T-cell (primary cell): ENCODE measurements at regions not wholly inside any gene's neighbourhood (a gene's known extent, or its start where the extent isn't known, plus 50 kb on each side); places are given as distances from the start of the nearest gene placed in this dataset.

Experiments used
- ATAC-seq, 4 experiments: fragments of 200-7000 bp in 3 of 4; fragments of 150-1000 bp in 1 of 4; cut with Tn5 transposase; replicated peaks in 1 of 4; 1 replicate in 3 of 4; 2 replicates in 1 of 4; pipeline ENCODE4 v1.10.0; 2021; ENCODE audit warnings: moderate library complexity in 3 of 4, mild to moderate bottlenecking in 2 of 4, moderate number of reproducible peaks in 1 of 4
- CTCF ChIA-PET, 2 donors: fragments of 300-600 bp; sonication (Branson Sonifier 250); formaldehyde crosslinking; loops; one replicate each; lab custom pipeline; 2022; ENCODE audit warnings: antibody characterized with exemption in 2 of 2; lab: Charles Lee
- POLR2A ChIA-PET, 2 donors: fragments of 300-600 bp; sonication (Branson Sonifier 250); formaldehyde crosslinking; loops; one replicate each; lab custom pipeline; 2022; ENCODE audit warnings: antibody characterized with exemption in 2 of 2; lab: Charles Lee
- DNase-seq, 35 experiments: peaks; one replicate each; pipeline versions ENCODE4 v3.0.0 to v3.0.0-alpha.2; 2013 to 2023
- H3K27ac ChIP-seq: one replicate; pipeline ENCODE4 v1.5.1; 2013; ENCODE audit warnings: low read length
- H3K27me3 ChIP-seq, 2 experiments: replicated peaks in 1 of 2; 1 replicate in 1 of 2; 2 replicates in 1 of 2; pipeline versions ENCODE4 v1.6.1 to v1.7.0; 2013; ENCODE audit warnings: low read length in 1 of 2, mixed read lengths in 1 of 2; ENCODE audit not compliant: control insufficient read depth in 2 of 2, insufficient read depth in 2 of 2; ENCODE audit errors: extremely low read depth in 1 of 2
- H3K36me3 ChIP-seq, 2 donors: 1 replicate in 1 of 2; 2 replicates in 1 of 2; pipeline versions ENCODE4 v1.6.1 to v1.7.0; 2013; ENCODE audit warnings: low read length in 1 of 2; ENCODE audit not compliant: control insufficient read depth in 2 of 2, insufficient read depth in 1 of 2; ENCODE audit errors: extremely low read depth in 1 of 2
- H3K4me1 ChIP-seq, 2 experiments: 1 replicate in 1 of 2; 2 replicates in 1 of 2; pipeline versions ENCODE4 v1.6.1 to v1.7.0; 2013; ENCODE audit warnings: low read length in 2 of 2, mixed read lengths in 1 of 2; ENCODE audit not compliant: insufficient read depth in 2 of 2, control insufficient read depth in 1 of 2; ENCODE audit errors: extremely low read depth in 1 of 2
- H3K4me3 ChIP-seq, 2 donors: 1 replicate in 1 of 2; 2 replicates in 1 of 2; pipeline versions ENCODE4 v1.5.1 to v1.7.0; 2013; ENCODE audit warnings: mild to moderate bottlenecking in 2 of 2, low read length in 1 of 2, moderate library complexity in 1 of 2; ENCODE audit not compliant: control insufficient read depth in 1 of 2; ENCODE audit errors: extremely low read depth in 1 of 2
- H3K9me3 ChIP-seq: 2 replicates; pipeline ENCODE4 v1.7.0; 2013
- H3K27ac Mint-ChIP-seq, 2 donors: one replicate each; pipeline ENCODE4 v1.8.0; 2020 to 2021; ENCODE audit warnings: mild to moderate bottlenecking in 2 of 2, mixed read lengths in 2 of 2
- H3K27me3 Mint-ChIP-seq, 2 donors: one replicate each; pipeline ENCODE4 v1.8.0; 2021 to 2022; ENCODE audit warnings: mixed read lengths in 2 of 2
- H3K36me3 Mint-ChIP-seq: one replicate; pipeline ENCODE4 v1.8.0; 2021; ENCODE audit warnings: mixed read lengths
- H3K4me1 Mint-ChIP-seq, 3 donors: one replicate each; pipeline ENCODE4 v1.8.0; 2020 to 2022; ENCODE audit warnings: mixed read lengths in 3 of 3, mild to moderate bottlenecking in 1 of 3
- H3K4me3 Mint-ChIP-seq, 3 donors: one replicate each; pipeline ENCODE4 v1.8.0; 2020 to 2022; ENCODE audit warnings: mild to moderate bottlenecking in 3 of 3, mixed read lengths in 3 of 3, moderate library complexity in 3 of 3
- H3K9me3 Mint-ChIP-seq, 3 donors: one replicate each; pipeline ENCODE4 v1.8.0; 2020 to 2022; ENCODE audit warnings: mixed read lengths in 3 of 3
- WGBS: methylation state at CpG from one replicate; pipeline ENCODE4 v1.1.5; 2013; ENCODE audit warnings: missing lambda C conversion rate; ENCODE audit not compliant: insufficient coverage; 5-methylcytosine and 5-hydroxymethylcytosine counted together

GRCh38 chr2:44881856-44882255 lies 59.6 kb upstream of the SIX3 start:
- H3K4me3 ChIP-seq, result no peak overlapping the region
- CTCF ChIA-PET, result no interaction called here
- H3K36me3 ChIP-seq, result no peaks in the 10 kb centered on the region
- no peak overlapping the region for H3K27ac ChIP-seq
- H3K27me3 ChIP-seq, result peaks cover 3 to 23% of the 10 kb centered on the region in 2 experiments
- no peaks in the 10 kb centered on the region for H3K36me3 Mint-ChIP-seq
- no peaks in the 10 kb centered on the region for H3K9me3 Mint-ChIP-seq
- H3K27me3 Mint-ChIP-seq, result peaks cover 0 to 8% of the 10 kb centered on the region in 2 donors
- ATAC-seq (no peak), DNase-seq (no peak)
- no peaks in the 10 kb centered on the region for H3K4me1 ChIP-seq
- H3K4me3 Mint-ChIP-seq, result no peak overlapping the region
- H3K4me1 Mint-ChIP-seq, result no peaks in the 10 kb centered on the region
- POLR2A ChIA-PET, result no interaction called here
- H3K27ac Mint-ChIP-seq, result no peak overlapping the region
- H3K9me3 ChIP-seq, result no peaks in the 10 kb centered on the region

DNA sequence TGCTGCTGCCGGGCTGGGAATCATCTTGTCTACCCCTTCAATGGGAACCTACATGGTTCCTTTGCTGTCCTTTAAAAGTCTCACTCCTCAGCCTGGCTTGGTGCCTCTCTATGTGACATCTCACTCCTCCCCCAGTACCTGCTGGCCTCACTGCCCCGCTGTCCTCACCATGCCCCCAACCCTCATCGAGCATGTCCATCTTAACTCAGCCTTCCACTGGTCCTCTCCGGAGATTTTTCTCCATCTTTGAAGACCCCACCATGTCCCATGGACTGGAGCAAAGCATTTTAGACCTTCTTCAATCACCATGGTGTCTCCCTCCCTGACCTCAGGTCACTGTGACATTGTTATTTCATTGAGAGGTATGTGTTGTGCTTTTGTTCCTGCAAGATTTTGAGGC lies 58.1 kb upstream of the SIX3 start:
- ATAC-seq (no peak), DNase-seq (no peak)
- Histone ChIP-seq H3K9me3 (no peaks in the 10 kb centered on the region), H3K27me3 (peaks cover 3 to 22% of the 10 kb centered on the region in 2 experiments), H3K36me3 (no peaks in the 10 kb centered on the region), H3K27ac (no peak overlapping the region), H3K4me3 (no peak overlapping the region), H3K4me1 (no peaks in the 10 kb centered on the region)
- Mint-ChIP-seq H3K4me1 (no peaks in the 10 kb centered on the region), H3K4me3 (no peak overlapping the region), H3K9me3 (no peaks in the 10 kb centered on the region), H3K36me3 (no peaks in the 10 kb centered on the region), H3K27ac (no peak overlapping the region), H3K27me3 (peaks cover 6 to 14% of the 10 kb centered on the region in 2 donors)
- POLR2A ChIA-PET, result no interaction called here
- CTCF ChIA-PET, result no interaction called here
- WGBS, result 84% methylated on average over 4 of the region's 4 CpGs

GRCh38 chr2:44884231-44884630 lies 57.3 kb upstream of the SIX3 start:
- Histone ChIP-seq H3K36me3 (no peaks in the 10 kb centered on the region), H3K9me3 (no peaks in the 10 kb centered on the region), H3K27ac (no peak overlapping the region), H3K27me3 (peaks cover 3 to 22% of the 10 kb centered on the region in 2 experiments), H3K4me1 (no peaks in the 10 kb centered on the region), H3K4me3 (no peak overlapping the region)
- H3K36me3 Mint-ChIP-seq, result no peaks in the 10 kb centered on the region
- H3K4me3 Mint-ChIP-seq, result no peak overlapping the region
- ChIA-PET CTCF (no interaction called here), POLR2A (no interaction called here)
- peaks cover 6 to 15% of the 10 kb centered on the region in 2 donors for H3K27me3 Mint-ChIP-seq
- DNase-seq (no peak), ATAC-seq (no peak)
- H3K4me1 Mint-ChIP-seq, result no peaks in the 10 kb centered on the region
- 92% methylated on average over 3 of the region's 3 CpGs for WGBS
- no peaks in the 10 kb centered on the region for H3K9me3 Mint-ChIP-seq
- H3K27ac Mint-ChIP-seq, result no peak overlapping the region

- Mint-ChIP-seq H3K27me3 (peaks cover 6 to 13% of the 10 kb centered on the region in 2 donors), H3K36me3 (no peaks in the 10 kb centered on the region), H3K4me1 (no peaks in the 10 kb centered on the region), H3K4me3 (no peak overlapping the region), H3K9me3 (no peaks in the 10 kb centered on the region), H3K27ac (no peak overlapping the region)
- 86% methylated on average over 1 of the region's 3 CpGs for WGBS
- CTCF ChIA-PET, result no interaction called here
- DNase-seq (no peak), ATAC-seq (no peak)
- H3K4me3 ChIP-seq, result no peak overlapping the region
- peaks cover 3 to 22% of the 10 kb centered on the region in 2 experiments for H3K27me3 ChIP-seq
- no peak overlapping the region for H3K27ac ChIP-seq
- no peaks in the 10 kb centered on the region for H3K36me3 ChIP-seq
- H3K4me1 ChIP-seq, result no peaks in the 10 kb centered on the region
- H3K9me3 ChIP-seq, result no peaks in the 10 kb centered on the region
- POLR2A ChIA-PET, result no interaction called here
Measured at GRCh38 chr2:44884677-44885076, 56.8 kb upstream of the SIX3 start.

DNA sequence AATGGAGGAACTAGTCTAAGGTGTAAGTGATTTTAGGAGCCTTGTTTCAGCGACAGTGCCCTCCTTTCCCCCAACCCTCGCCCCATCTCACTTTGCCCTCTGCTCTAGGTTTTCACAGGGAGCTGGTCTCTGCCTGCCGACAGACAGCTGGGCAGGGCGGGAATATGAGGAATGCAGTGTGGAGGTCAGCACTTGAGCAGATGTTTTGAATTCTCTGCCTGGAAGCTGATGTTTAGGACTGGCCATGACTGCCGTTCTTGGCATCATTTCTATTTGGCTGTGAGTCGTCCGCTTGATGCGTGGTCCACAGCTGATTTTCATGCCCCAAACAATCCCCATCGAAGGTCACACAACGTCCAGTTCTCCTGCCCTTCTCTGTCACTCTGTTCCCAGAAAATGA lies 55.1 kb upstream of the SIX3 start:
- Histone ChIP-seq H3K9me3 (no peaks in the 10 kb centered on the region), H3K36me3 (no peaks in the 10 kb centered on the region), H3K27me3 (peaks cover 3 to 20% of the 10 kb centered on the region in 2 experiments), H3K4me1 (no peaks in the 10 kb centered on the region), H3K4me3 (no peak overlapping the region), H3K27ac (no peak overlapping the region)
- Mint-ChIP-seq H3K4me1 (no peaks in the 10 kb centered on the region), H3K4me3 (no peak overlapping the region), H3K27ac (no peak overlapping the region), H3K36me3 (no peaks in the 10 kb centered on the region), H3K27me3 (peaks cover 6 to 13% of the 10 kb centered on the region in 2 donors), H3K9me3 (no peaks in the 10 kb centered on the region)
- 63% methylated on average over 7 of the region's 10 CpGs for WGBS
- DNase-seq (no peak), ATAC-seq (no peak)
- CTCF ChIA-PET, result no interaction called here
- POLR2A ChIA-PET, result no interaction called here

DNA sequence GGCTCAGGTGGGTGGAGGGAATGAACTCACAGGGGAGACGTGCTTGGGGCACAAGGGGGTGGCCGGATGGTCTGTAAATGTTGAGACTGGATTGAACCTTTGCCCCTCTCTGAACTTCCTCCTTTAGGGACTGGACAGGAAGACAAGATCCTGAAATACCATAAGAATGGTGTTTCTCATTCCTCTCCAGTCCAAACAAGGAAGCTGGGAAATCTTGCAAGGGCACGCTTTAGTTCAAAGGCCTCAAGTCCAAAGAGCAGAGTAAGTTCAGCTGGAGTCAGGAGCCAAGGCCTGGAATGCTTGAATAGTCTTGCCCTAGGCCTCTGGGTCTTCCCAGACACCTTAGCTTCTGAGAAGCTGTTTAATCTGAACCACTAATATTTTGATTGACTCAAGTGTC lies 52.4 kb upstream of the SIX3 start:
- CTCF ChIA-PET, result no interaction called here
- H3K4me1 Mint-ChIP-seq, result peaks cover 0 to 3% (median 0%) of the 10 kb centered on the region in 3 donors
- peaks cover 0 to 17% of the 10 kb centered on the region in 2 experiments for H3K27me3 ChIP-seq
- no peak overlapping the region for H3K27ac ChIP-seq
- no peaks in the 10 kb centered on the region for H3K36me3 ChIP-seq
- H3K27me3 Mint-ChIP-seq, result peaks cover 9 to 18% of the 10 kb centered on the region in 2 donors
- H3K4me3 ChIP-seq, result no peak overlapping the region
- H3K4me3 Mint-ChIP-seq, result no peak overlapping the region
- DNase-seq (no peak), ATAC-seq (no peak)
- no peaks in the 10 kb centered on the region for H3K9me3 ChIP-seq
- WGBS, result 100% methylated on average over 1 of the region's 3 CpGs
- no peaks in the 10 kb centered on the region for H3K4me1 ChIP-seq
- no peak overlapping the region for H3K27ac Mint-ChIP-seq
- peaks cover 0 to 10% (median 2%) of the 10 kb centered on the region in 3 donors for H3K9me3 Mint-ChIP-seq
- POLR2A ChIA-PET, result no interaction called here
- H3K36me3 Mint-ChIP-seq, result no peaks in the 10 kb centered on the region
